ENCODE measurements at regions not wholly inside any gene's neighbourhood (a gene's known extent, or its start where the extent isn't known, plus 50 kb on each side); places are given as distances from the start of the nearest gene placed in this dataset.

- H3K4me3 ChIP-seq (ENCODE audit: low read length) = no peak overlapping the region
- H3K27me3 ChIP-seq (ENCODE audit: insufficient read depth, low read length) = no peaks in the 10 kb centered on the region
- no peaks in the 10 kb centered on the region for H3K36me3 ChIP-seq (ENCODE audit: insufficient read depth, low read length)
- no peaks in the 10 kb centered on the region for H3K9me3 ChIP-seq (ENCODE audit: insufficient read depth, low read depth, low read length)
- no peak overlapping the region for H3K9ac ChIP-seq (ENCODE audit: low read depth, low read length)
- no peak overlapping the region for H3K27ac ChIP-seq (ENCODE audit: low read depth, low read length)
- no peaks in the 10 kb centered on the region for H3K4me1 ChIP-seq (ENCODE audit: insufficient read depth, low read length)
- WGBS = 91% methylated on average over 24 of the region's 24 CpGs
These were observed 167.2 kb upstream of the GSC start for GRCh38 chr14:94936901-94937685.

GRCh38 chr14:94936401-94936892, 166.5 kb upstream of the GSC start:
- Histone ChIP-seq H3K4me3 (ENCODE audit: low read length) (no peak overlapping the region), H3K9ac (ENCODE audit: low read depth, low read length) (no peak overlapping the region), H3K4me1 (ENCODE audit: insufficient read depth, low read length) (no peaks in the 10 kb centered on the region), H3K36me3 (ENCODE audit: insufficient read depth, low read length) (no peaks in the 10 kb centered on the region), H3K27me3 (ENCODE audit: insufficient read depth, low read length) (no peaks in the 10 kb centered on the region), H3K27ac (ENCODE audit: low read depth, low read length) (no peak overlapping the region), H3K9me3 (ENCODE audit: insufficient read depth, low read depth, low read length) (no peaks in the 10 kb centered on the region)
- 94% methylated on average over 24 of the region's 26 CpGs for WGBS

- WGBS = 95% methylated on average over 12 of the region's 13 CpGs
- no peaks in the 10 kb centered on the region for H3K36me3 ChIP-seq (ENCODE audit: insufficient read depth, low read length)
- no peaks in the 10 kb centered on the region for H3K9me3 ChIP-seq (ENCODE audit: insufficient read depth, low read depth, low read length)
- H3K4me3 ChIP-seq (ENCODE audit: low read length) = no peak overlapping the region
- no peaks in the 10 kb centered on the region for H3K4me1 ChIP-seq (ENCODE audit: insufficient read depth, low read length)
- H3K27me3 ChIP-seq (ENCODE audit: insufficient read depth, low read length) = no peaks in the 10 kb centered on the region
- H3K9ac ChIP-seq (ENCODE audit: low read depth, low read length) = no peak overlapping the region
- no peak overlapping the region for H3K27ac ChIP-seq (ENCODE audit: low read depth, low read length)
These were observed 165.9 kb upstream of the GSC start for GRCh38 chr14:94935706-94936300.

- Histone ChIP-seq H3K4me1 (ENCODE audit: insufficient read depth, low read length) (no peaks in the 10 kb centered on the region), H3K36me3 (ENCODE audit: insufficient read depth, low read length) (no peaks in the 10 kb centered on the region), H3K4me3 (ENCODE audit: low read length) (no peak overlapping the region), H3K9me3 (ENCODE audit: insufficient read depth, low read depth, low read length) (no peaks in the 10 kb centered on the region), H3K27ac (ENCODE audit: low read depth, low read length) (no peak overlapping the region), H3K9ac (ENCODE audit: low read depth, low read length) (no peak overlapping the region), H3K27me3 (ENCODE audit: insufficient read depth, low read length) (no peaks in the 10 kb centered on the region)
- 92% methylated on average over 6 of the region's 6 CpGs for WGBS
These were observed 164.4 kb upstream of the GSC start for GRCh38 chr14:94934276-94934810.

- Histone ChIP-seq H3K9ac (ENCODE audit: low read depth, low read length) (no peak overlapping the region), H3K9me3 (ENCODE audit: insufficient read depth, low read depth, low read length) (no peaks in the 10 kb centered on the region), H3K27me3 (ENCODE audit: insufficient read depth, low read length) (no peaks in the 10 kb centered on the region), H3K4me3 (ENCODE audit: low read length) (no peak overlapping the region), H3K27ac (ENCODE audit: low read depth, low read length) (no peak overlapping the region), H3K36me3 (ENCODE audit: insufficient read depth, low read length) (no peaks in the 10 kb centered on the region), H3K4me1 (ENCODE audit: insufficient read depth, low read length) (no peaks in the 10 kb centered on the region)
- 90% methylated on average over 5 of the region's 5 CpGs for WGBS
These were observed 163.6 kb upstream of the GSC start for GRCh38 chr14:94933486-94933885.

- WGBS = 95% methylated on average over 7 of the region's 7 CpGs
- Histone ChIP-seq H3K36me3 (ENCODE audit: insufficient read depth, low read length) (no peaks in the 10 kb centered on the region), H3K9me3 (ENCODE audit: insufficient read depth, low read depth, low read length) (no peaks in the 10 kb centered on the region), H3K27me3 (ENCODE audit: insufficient read depth, low read length) (no peaks in the 10 kb centered on the region), H3K27ac (ENCODE audit: low read depth, low read length) (no peak overlapping the region), H3K9ac (ENCODE audit: low read depth, low read length) (no peak overlapping the region), H3K4me1 (ENCODE audit: insufficient read depth, low read length) (no peaks in the 10 kb centered on the region), H3K4me3 (ENCODE audit: low read length) (no peak overlapping the region)
These were observed 162.7 kb upstream of the GSC start for GRCh38 chr14:94932589-94932988.

GRCh38 chr14:94930690-94931089, 160.8 kb upstream of the GSC start:
- H3K4me1 ChIP-seq (ENCODE audit: insufficient read depth, low read length) = no peaks in the 10 kb centered on the region
- 94% methylated on average over 1 of the region's 1 CpG for WGBS
- H3K9me3 ChIP-seq (ENCODE audit: insufficient read depth, low read depth, low read length) = no peaks in the 10 kb centered on the region
- no peaks in the 10 kb centered on the region for H3K36me3 ChIP-seq (ENCODE audit: insufficient read depth, low read length)
- H3K27ac ChIP-seq (ENCODE audit: low read depth, low read length) = no peak overlapping the region
- H3K27me3 ChIP-seq (ENCODE audit: insufficient read depth, low read length) = no peaks in the 10 kb centered on the region
- H3K9ac ChIP-seq (ENCODE audit: low read depth, low read length) = no peak overlapping the region
- H3K4me3 ChIP-seq (ENCODE audit: low read length) = no peak overlapping the region

- Histone ChIP-seq H3K27me3 (ENCODE audit: insufficient read depth, low read length) (no peaks in the 10 kb centered on the region), H3K9me3 (ENCODE audit: insufficient read depth, low read depth, low read length) (no peaks in the 10 kb centered on the region), H3K4me3 (ENCODE audit: low read length) (no peak overlapping the region), H3K36me3 (ENCODE audit: insufficient read depth, low read length) (no peaks in the 10 kb centered on the region), H3K9ac (ENCODE audit: low read depth, low read length) (no peak overlapping the region), H3K27ac (ENCODE audit: low read depth, low read length) (no peak overlapping the region), H3K4me1 (ENCODE audit: insufficient read depth, low read length) (no peaks in the 10 kb centered on the region)
- 94% methylated on average over 3 of the region's 3 CpGs for WGBS
These were observed 159.4 kb upstream of the GSC start for GRCh38 chr14:94929354-94929753.

- WGBS = 89% methylated on average over 10 of the region's 10 CpGs
- no peaks in the 10 kb centered on the region for H3K9me3 ChIP-seq (ENCODE audit: insufficient read depth, low read depth, low read length)
- no peaks in the 10 kb centered on the region for H3K36me3 ChIP-seq (ENCODE audit: insufficient read depth, low read length)
- no peaks in the 10 kb centered on the region for H3K27me3 ChIP-seq (ENCODE audit: insufficient read depth, low read length)
- H3K4me1 ChIP-seq (ENCODE audit: insufficient read depth, low read length) = no peaks in the 10 kb centered on the region
- no peak overlapping the region for H3K4me3 ChIP-seq (ENCODE audit: low read length)
- no peak overlapping the region for H3K9ac ChIP-seq (ENCODE audit: low read depth, low read length)
- H3K27ac ChIP-seq (ENCODE audit: low read depth, low read length) = no peak overlapping the region
These were observed 156.3 kb upstream of the GSC start for GRCh38 chr14:94926176-94926575.

GRCh38 chr14:94925416-94926173, 155.7 kb upstream of the GSC start:
- Histone ChIP-seq H3K9ac (ENCODE audit: low read depth, low read length) (no peak overlapping the region), H3K4me3 (ENCODE audit: low read length) (no peak overlapping the region), H3K9me3 (ENCODE audit: insufficient read depth, low read depth, low read length) (no peaks in the 10 kb centered on the region), H3K27ac (ENCODE audit: low read depth, low read length) (no peak overlapping the region), H3K36me3 (ENCODE audit: insufficient read depth, low read length) (no peaks in the 10 kb centered on the region), H3K27me3 (ENCODE audit: insufficient read depth, low read length) (no peaks in the 10 kb centered on the region), H3K4me1 (ENCODE audit: insufficient read depth, low read length) (no peaks in the 10 kb centered on the region)
- WGBS = 94% methylated on average over 4 of the region's 4 CpGs

GRCh38 chr14:94924189-94924588, 154.3 kb upstream of the GSC start:
- Histone ChIP-seq H3K4me3 (ENCODE audit: low read length) (no peak overlapping the region), H3K9me3 (ENCODE audit: insufficient read depth, low read depth, low read length) (no peaks in the 10 kb centered on the region), H3K27ac (ENCODE audit: low read depth, low read length) (no peak overlapping the region; the same call in 1 of the 2 replicates), H3K36me3 (ENCODE audit: insufficient read depth, low read length) (no peaks in the 10 kb centered on the region), H3K9ac (ENCODE audit: low read depth, low read length) (no peak overlapping the region), H3K27me3 (ENCODE audit: insufficient read depth, low read length) (no peaks in the 10 kb centered on the region), H3K4me1 (ENCODE audit: insufficient read depth, low read length) (no peaks in the 10 kb centered on the region)
- WGBS = 92% methylated on average over 4 of the region's 4 CpGs

Measured in HUES64 (cell line).